DMS53 treated with DMSO at 0.1 percent for 48 hours (cell line): ENCODE measurements at regions not wholly inside any gene's neighbourhood (a gene's known extent, or its start where the extent isn't known, plus 50 kb on each side); places are given as distances from the start of the nearest gene placed in this dataset.

Source experiments
- DNase-seq: peaks from one replicate; lab custom pipeline; 2025; ENCODE audit not compliant: unreplicated experiment; lab: John Stamatoyannopoulos, UW

- no peak for DNase-seq
Observed at GRCh38 chr14:97887690-97888089, 1090.5 kb downstream of the VRK1 start.

- no peak for DNase-seq
Observed at GRCh38 chr14:97888331-97888730, 1091.1 kb downstream of the VRK1 start.

GRCh38 chr14:97891515-97891914 is 1094.3 kb downstream of the VRK1 start:
- no peak for DNase-seq

DNA sequence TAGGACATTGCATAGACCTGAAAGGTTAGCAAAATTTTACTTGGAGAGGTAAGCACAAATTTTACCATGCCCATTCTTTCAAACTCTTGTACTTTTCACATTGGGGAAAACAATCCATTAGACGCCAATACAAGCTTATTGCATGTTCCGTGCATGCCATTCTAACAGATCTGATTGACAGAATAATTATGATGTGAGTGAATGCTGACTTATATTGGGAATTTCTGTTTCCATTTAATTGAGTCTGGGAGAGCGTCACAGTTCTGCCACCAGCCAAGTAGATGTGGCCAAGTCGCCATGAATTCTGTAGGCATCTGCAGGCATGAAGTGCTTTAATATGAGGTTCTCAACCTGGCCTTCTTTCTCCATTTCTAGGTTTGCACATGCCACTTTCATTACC is 1097.4 kb downstream of the VRK1 start:
- no peak for DNase-seq

DNA sequence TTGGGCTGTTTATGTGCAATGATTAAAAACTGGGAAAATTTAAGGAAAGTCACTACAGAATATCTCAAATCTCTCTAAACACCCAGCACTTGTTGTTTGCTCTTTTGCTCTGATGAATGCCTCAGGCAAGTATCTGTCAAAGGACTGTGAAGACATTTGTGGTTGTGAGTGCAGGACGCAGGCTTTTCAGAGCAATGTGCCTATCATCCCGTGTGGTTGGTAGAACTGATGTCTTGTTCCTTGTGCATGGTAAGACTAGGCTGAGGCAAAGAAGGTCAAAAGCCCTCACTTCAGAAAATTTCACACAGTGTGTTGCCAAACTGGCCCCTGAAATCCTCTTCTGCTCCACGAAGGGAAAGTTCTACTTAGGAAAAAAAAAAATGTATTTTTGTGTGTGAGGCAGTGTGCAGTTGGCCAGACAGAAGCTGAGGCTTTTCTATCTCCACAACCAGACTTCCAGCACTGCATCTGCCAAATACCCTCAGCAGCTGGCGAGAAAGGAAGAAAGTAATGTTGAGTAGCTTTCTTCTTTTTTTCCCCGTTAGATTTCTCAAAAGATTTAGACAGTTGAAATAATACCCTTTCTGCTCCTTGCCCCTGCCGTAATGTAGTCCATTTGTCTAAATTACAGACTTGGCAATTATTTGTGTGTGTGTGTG is 1103.1 kb downstream of the VRK1 start:
- DNase-seq = no peak

DNA sequence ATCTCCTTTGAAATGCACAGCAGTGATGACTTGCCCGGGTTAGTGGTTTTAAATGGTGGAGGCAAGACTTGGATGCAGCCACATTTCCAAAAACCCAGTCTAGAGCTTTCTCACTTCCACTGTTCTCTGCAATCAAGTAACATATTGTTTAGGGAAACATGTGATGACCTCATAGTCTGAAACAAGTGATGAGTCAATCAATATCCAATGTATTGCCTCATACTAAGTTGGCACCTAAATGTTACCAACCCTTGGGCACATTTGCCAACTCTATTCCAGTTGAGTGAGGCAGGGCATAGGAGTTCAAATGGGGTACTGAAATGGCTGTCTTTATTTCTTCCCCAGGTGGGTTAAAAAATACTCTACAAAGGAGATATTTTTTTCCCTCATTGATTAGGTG is 1105.4 kb downstream of the VRK1 start:
- DNase-seq = no peak

GRCh38 chr14:97903821-97904220 is 1106.6 kb downstream of the VRK1 start:
- DNase-seq = no peak

DNA sequence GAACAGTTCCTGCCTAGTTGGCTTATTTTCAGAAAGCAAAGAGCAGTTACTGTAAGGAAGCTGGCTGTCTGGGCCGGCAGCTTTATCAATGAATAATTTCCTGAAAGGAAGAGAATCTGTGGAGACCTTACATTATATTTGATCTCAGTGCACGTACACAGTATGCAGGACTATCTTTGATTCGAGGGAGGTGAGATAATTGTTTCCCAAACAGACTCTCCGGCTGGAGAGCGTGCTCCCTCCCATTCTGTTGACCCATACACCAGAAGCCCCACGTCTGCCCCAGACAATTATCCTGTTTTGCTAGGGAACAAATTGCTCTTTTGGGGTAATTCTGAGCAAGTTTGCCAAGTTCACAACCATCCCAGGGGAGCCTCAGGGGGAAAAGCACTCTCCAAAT is 1115.0 kb downstream of the VRK1 start:
- no peak for DNase-seq

DNA sequence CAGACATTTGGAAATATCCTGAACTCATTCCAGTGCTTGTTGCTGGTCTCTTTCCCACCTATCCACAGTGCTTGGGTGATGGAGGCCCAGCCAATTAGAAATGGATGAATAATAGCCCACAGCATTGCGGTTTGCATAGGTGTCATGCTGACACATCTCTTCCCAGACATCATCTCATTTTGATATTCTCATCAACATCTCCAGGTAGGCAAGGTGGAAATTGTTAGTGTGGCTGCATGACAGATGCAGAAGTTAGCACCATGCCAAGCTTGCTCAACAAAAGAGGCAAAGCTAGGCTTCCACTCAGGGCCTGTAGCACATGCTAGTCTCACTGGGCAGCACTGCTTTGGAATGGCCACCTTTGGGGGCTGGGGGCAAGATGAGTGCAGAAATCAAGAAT is 1118.9 kb downstream of the VRK1 start:
- DNase-seq = no peak

- DNase-seq = no peak
Observed at GRCh38 chr14:97916669-97917568, 1119.7 kb downstream of the VRK1 start.

DNA sequence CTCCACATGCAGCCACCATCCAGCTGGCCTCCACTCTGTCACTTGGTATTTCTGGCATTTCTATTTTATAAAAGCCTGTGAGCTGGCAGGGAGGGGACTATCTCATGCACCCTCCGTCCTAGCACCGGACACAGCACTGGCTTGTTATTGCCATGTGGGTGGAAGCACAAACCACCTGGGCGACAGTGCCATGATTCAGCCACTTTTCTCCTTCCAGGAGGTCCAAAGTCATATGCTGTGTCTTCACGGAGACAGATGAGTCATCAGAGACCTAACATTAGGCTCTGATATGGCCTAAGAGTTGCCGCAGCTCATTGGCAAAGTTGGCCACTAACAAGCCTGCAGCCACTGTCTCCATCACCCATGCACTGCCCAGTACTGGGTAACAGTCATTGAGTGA is 1123.0 kb downstream of the VRK1 start:
- DNase-seq = no peak

DNA sequence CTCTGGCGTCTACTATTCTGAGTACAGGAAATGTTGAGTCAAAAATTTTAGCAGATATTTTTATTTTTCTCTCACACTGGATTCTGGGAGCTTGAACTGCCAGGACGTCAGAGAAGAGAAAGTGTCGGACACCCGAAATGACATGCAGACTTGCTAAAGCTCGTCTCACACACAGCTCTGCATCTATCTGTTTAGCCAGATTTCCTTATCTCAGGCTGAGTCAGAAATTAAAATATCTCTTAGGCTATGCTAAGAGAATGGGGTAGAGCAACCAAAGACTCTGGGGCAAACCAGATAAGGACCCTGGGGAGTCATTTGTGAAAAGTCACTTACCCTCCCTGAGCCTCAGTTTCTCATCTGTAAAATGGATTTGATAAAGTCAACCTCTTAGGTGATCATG is 1124.1 kb downstream of the VRK1 start:
- DNase-seq = no peak

GRCh38 chr14:97924922-97925613 is 1127.9 kb downstream of the VRK1 start:
- no peak for DNase-seq

DNA sequence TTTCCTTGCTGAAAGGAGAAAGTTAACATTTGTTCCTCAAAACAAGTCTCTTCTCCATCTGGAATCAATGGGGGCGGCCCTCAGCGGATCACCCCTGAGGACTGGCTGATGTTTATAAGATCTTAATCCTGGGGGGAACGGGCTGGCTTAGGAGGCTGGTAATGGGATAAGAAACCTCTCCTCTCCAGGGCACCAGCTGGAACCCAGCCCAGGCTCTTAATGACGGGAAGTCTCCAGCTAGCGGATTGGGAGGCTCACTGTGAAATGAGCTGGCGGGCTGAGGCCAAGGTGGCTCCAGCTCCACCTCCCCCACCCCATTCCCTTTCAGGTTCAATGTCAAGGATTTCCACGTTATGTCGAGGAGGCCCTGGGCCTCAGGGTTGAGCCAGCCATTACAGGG is 1133.0 kb downstream of the VRK1 start:
- no peak for DNase-seq

- DNase-seq = no peak
Observed at GRCh38 chr14:97931273-97931672, 1134.1 kb downstream of the VRK1 start.

GRCh38 chr14:97942921-97943320 is 1145.7 kb downstream of the VRK1 start:
- DNase-seq = no peak

DNA sequence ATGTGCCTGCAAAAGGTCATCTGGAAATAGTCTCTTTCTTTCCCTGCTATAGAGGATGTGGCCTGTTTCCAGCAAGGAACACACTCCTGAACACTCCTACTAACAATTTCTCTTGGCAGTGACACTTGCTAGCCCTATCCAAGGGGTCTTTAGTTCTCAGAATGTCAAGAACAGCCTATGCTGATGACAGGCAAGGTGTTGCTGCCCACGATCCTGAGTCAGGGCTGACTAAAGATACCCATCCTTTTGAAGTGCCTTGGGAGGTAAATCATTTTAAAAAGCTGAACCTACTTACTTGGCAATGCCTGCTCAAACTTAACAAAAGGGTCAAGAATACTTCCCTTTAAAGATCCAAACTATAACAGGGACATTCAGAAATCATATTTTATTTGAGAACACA is 1146.4 kb downstream of the VRK1 start:
- DNase-seq = no peak

GRCh38 chr14:97944380-97944779 is 1147.2 kb downstream of the VRK1 start:
- DNase-seq = no peak

DNA sequence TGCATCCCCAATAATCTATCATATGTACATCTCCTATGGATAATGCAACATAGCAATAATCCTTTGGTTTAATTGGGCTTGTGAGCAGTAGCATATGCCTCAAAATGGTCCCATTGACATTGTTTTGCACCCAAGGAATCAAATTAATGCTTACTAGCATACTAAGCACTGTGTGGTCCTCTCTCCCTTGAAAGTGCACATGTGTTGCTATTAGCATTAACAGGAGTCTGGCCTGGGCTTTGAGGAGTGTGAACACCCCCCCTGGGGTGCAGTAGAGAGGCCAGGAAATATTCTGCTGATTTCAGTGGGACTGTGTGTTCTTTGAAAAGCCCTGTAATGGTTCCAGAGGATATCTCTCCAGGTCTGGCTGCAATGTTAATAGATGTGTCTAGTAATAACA is 1148.4 kb downstream of the VRK1 start:
- DNase-seq = no peak

- DNase-seq = no peak
Observed at GRCh38 chr14:97946240-97946639, 1149.1 kb downstream of the VRK1 start.

DNA sequence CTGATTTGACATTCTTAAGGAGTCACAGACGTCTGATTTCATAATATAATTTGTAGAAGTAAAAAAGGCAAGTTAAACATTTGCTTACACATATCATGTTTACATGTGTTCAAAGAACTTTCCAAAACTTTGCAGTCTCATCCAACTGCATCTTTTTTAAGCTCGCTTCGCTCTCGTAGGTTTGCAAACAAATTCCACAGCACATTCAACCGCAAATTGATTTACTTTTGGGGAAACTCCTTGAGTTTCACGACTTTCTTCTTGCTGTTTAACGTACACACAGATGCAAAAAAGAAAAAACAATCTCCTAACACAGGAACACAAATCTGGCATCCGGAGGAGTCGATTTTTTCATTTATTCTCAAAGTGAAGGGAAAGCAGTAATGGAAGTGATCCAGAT is 1149.5 kb downstream of the VRK1 start:
- DNase-seq = no peak

- DNase-seq = no peak
Observed at GRCh38 chr14:97948841-97949240, 1151.7 kb downstream of the VRK1 start.
